H9 (cell line): ENCODE measurements at regions not wholly inside any gene's neighbourhood (a gene's known extent, or its start where the extent isn't known, plus 50 kb on each side); places are given as distances from the start of the nearest gene placed in this dataset.

ENCODE experiments used
- DNase-seq: peaks from one replicate; pipeline ENCODE4 v3.0.0-alpha.2; 2017
- H2AFZ ChIP-seq: one replicate; pipeline ENCODE4 v1.6.1; 2013; ENCODE audit warnings: mild to moderate bottlenecking, low read length, control low read depth, moderate library complexity
- H2AK5ac ChIP-seq: 2 replicates; pipeline ENCODE4 v1.6.1; 2013; ENCODE audit warnings: low read length, control low read depth, mixed read lengths; ENCODE audit not compliant: insufficient read length
- H2BK120ac ChIP-seq: one replicate; pipeline ENCODE4 v1.6.1; 2013; ENCODE audit warnings: low read depth, mild to moderate bottlenecking, low read length, control low read depth, inconsistent platforms; ENCODE audit not compliant: poor library complexity, severe bottlenecking
- H2BK12ac ChIP-seq: 2 replicates; pipeline ENCODE4 v1.6.1; 2013; ENCODE audit warnings: low read length, control low read depth, mixed read lengths, low read depth; ENCODE audit not compliant: insufficient read length
- H2BK15ac ChIP-seq: 2 replicates; pipeline ENCODE4 v1.6.1; 2013; ENCODE audit warnings: low read depth, low read length, control low read depth
- H2BK20ac ChIP-seq: one replicate; pipeline ENCODE4 v1.6.1; 2013; ENCODE audit warnings: low read depth, mild to moderate bottlenecking, low read length, control low read depth, inconsistent platforms; ENCODE audit not compliant: poor library complexity, severe bottlenecking
- H2BK5ac ChIP-seq: 2 replicates; pipeline ENCODE4 v1.6.1; 2013; ENCODE audit warnings: low read length, control low read depth, mixed read lengths; ENCODE audit not compliant: insufficient read length
- H3K14ac ChIP-seq: 2 replicates; pipeline ENCODE4 v1.6.1; 2013; ENCODE audit warnings: low read length, control low read depth; ENCODE audit not compliant: insufficient read depth
- H3K18ac ChIP-seq: 2 replicates; pipeline ENCODE4 v1.6.1; 2013; ENCODE audit warnings: low read depth, mild to moderate bottlenecking, mixed read lengths, low read length, control low read depth; ENCODE audit not compliant: insufficient read length
- H3K23ac ChIP-seq: 2 replicates; pipeline ENCODE4 v1.6.1; 2013; ENCODE audit warnings: low read length, control low read depth, mixed read lengths, low read depth; ENCODE audit not compliant: insufficient read length
- H3K23me2 ChIP-seq: 2 replicates; pipeline ENCODE4 v1.6.1; 2013; ENCODE audit warnings: low read depth, mild to moderate bottlenecking, mixed read lengths, low read length, control low read depth; ENCODE audit not compliant: insufficient read length, poor library complexity, severe bottlenecking
- H3K27ac ChIP-seq: 2 replicates; pipeline ENCODE4 v1.5.1; 2013; ENCODE audit warnings: low read length, control low read depth, mixed read lengths, low read depth; ENCODE audit not compliant: insufficient read length
- H3K27me3 ChIP-seq: 2 replicates; pipeline ENCODE4 v1.6.1; 2013; ENCODE audit warnings: low read length, control low read depth, inconsistent platforms; ENCODE audit not compliant: insufficient read depth
- H3K4ac ChIP-seq: 2 replicates; pipeline ENCODE4 v1.6.1; 2013; ENCODE audit warnings: low read depth, mild to moderate bottlenecking, control low read depth, inconsistent platforms, low read length, moderate library complexity
- H3K4me1 ChIP-seq: 2 replicates; pipeline ENCODE4 v1.6.1; 2013; ENCODE audit warnings: low read length, control low read depth, inconsistent platforms; ENCODE audit not compliant: insufficient read depth
- H3K4me2 ChIP-seq: 2 replicates; pipeline ENCODE4 v1.6.1; 2013; ENCODE audit warnings: low read length, control low read depth, mixed read lengths; ENCODE audit not compliant: insufficient read length, insufficient read depth
- H3K56ac ChIP-seq: 2 replicates; pipeline ENCODE4 v1.6.1; 2013; ENCODE audit warnings: low read depth, mild to moderate bottlenecking, mixed read lengths, low read length, control low read depth; ENCODE audit not compliant: insufficient read length
- H3K79me1 ChIP-seq: 2 replicates; pipeline ENCODE4 v1.6.1; 2013; ENCODE audit warnings: low read depth, mild to moderate bottlenecking, moderate library complexity, low read length, control low read depth, inconsistent platforms; ENCODE audit not compliant: insufficient read depth, poor library complexity, severe bottlenecking
- H3K79me2 ChIP-seq: 2 replicates; pipeline ENCODE4 v1.6.1; 2013; ENCODE audit warnings: low read length, control low read depth, inconsistent platforms; ENCODE audit not compliant: insufficient read depth
- H3K9ac ChIP-seq: 2 replicates; pipeline ENCODE4 v1.6.1; 2013; ENCODE audit warnings: low read length, control low read depth, mixed read lengths; ENCODE audit not compliant: insufficient read length; ENCODE audit errors: extremely low read depth
- H3K9me3 ChIP-seq: one replicate; pipeline ENCODE4 v1.6.1; 2013; ENCODE audit warnings: low read depth, low read length, inconsistent platforms; ENCODE audit not compliant: control insufficient read depth
- H3T11ph ChIP-seq: one replicate; pipeline ENCODE4 v1.6.1; 2013; ENCODE audit warnings: mild to moderate bottlenecking, low read length, control low read depth, inconsistent platforms
- H4K20me1 ChIP-seq: one replicate; pipeline ENCODE4 v1.6.1; 2013; ENCODE audit not compliant: control insufficient read depth, insufficient read length, insufficient read depth
- H4K5ac ChIP-seq: 2 replicates; pipeline ENCODE4 v1.6.1; 2013; ENCODE audit warnings: low read depth, mild to moderate bottlenecking, mixed read lengths, low read length, control low read depth; ENCODE audit not compliant: insufficient read length
- H4K8ac ChIP-seq: replicated peaks from 2 replicates; pipeline ENCODE4 v1.6.1; 2013; ENCODE audit warnings: low read length, control low read depth, mixed read lengths, low read depth; ENCODE audit not compliant: insufficient read length
- H4K91ac ChIP-seq: 2 replicates; pipeline ENCODE4 v1.6.1; 2013; ENCODE audit warnings: low read depth, mild to moderate bottlenecking, moderate library complexity, mixed read lengths, low read length, control low read depth; ENCODE audit not compliant: insufficient read length
- H3K27ac Mint-ChIP-seq, 3 experiments: 2 replicates in 2 of 3; 3 replicates in 1 of 3; pipeline ENCODE4 v1.8.0; 2020 to 2021; ENCODE audit warnings: mixed read lengths in 3 of 3, mild to moderate bottlenecking in 1 of 3, moderate library complexity in 1 of 3
- H3K27me3 Mint-ChIP-seq: 2 replicates; pipeline ENCODE4 v1.8.0; 2021; ENCODE audit warnings: low read depth, mild to moderate bottlenecking, moderate library complexity, mixed read lengths
- H3K36me3 Mint-ChIP-seq, 3 experiments: 2 replicates in 2 of 3; 3 replicates in 1 of 3; pipeline ENCODE4 v1.8.0; 2020 to 2021; ENCODE audit warnings: low read depth in 3 of 3, mixed read lengths in 3 of 3; ENCODE audit not compliant: insufficient read depth in 1 of 3
- H3K4me1 Mint-ChIP-seq, 2 experiments: 2 replicates each; pipeline ENCODE4 v1.8.0; 2020; ENCODE audit warnings: mixed read lengths in 2 of 2
- H3K4me3 Mint-ChIP-seq, 2 experiments: 2 replicates in 1 of 2; 3 replicates in 1 of 2; pipeline ENCODE4 v1.8.0; 2020 to 2021; ENCODE audit warnings: mild to moderate bottlenecking in 2 of 2, mixed read lengths in 2 of 2, moderate library complexity in 1 of 2
- H3K9me3 Mint-ChIP-seq, 2 experiments: 2 replicates in 1 of 2; 3 replicates in 1 of 2; pipeline ENCODE4 v1.8.0; 2020; ENCODE audit warnings: mild to moderate bottlenecking in 2 of 2, mixed read lengths in 2 of 2, moderate library complexity in 1 of 2
- CTCF ChIP-seq: fragments of 200-600 bp; sonication (generic); conservative IDR thresholded peaks from 3 replicates; pipeline ENCODE4 v1.8.0; 2021; ENCODE audit warnings: antibody characterized with exemption, mild to moderate bottlenecking
- WGBS: extraction: QIAGEN DNeasy Blood & Tissue Kit; methylation state at CpG from one replicate; pipeline ENCODE4 v1.1.7; 2013; ENCODE audit warnings: missing lambda C conversion rate, low lambda C conversion rate, mixed read lengths; ENCODE audit not compliant: insufficient read length; ENCODE audit errors: extremely low coverage; 5-methylcytosine and 5-hydroxymethylcytosine counted together

- TF ChIP-seq CTCF, result no peak
- Histone ChIP-seq H2BK12ac (no peak overlapping the region), H3K18ac (no peak overlapping the region), H3K4me1 (no peaks in the 10 kb centered on the region), H4K91ac (no peak overlapping the region), H3K79me1 (no peaks in the 10 kb centered on the region), H4K8ac (no peak overlapping the region), H3K27me3 (no peaks in the 10 kb centered on the region), H3K27ac (no peak overlapping the region), H3K23me2 (no peaks in the 10 kb centered on the region), H2AK5ac (no peak overlapping the region), H3K4me2 (no peak overlapping the region), H2BK20ac (no peak overlapping the region), H3K56ac (no peak overlapping the region), H3K14ac (no peak overlapping the region), H3K23ac (no peak overlapping the region), H4K5ac (no peak overlapping the region), H2BK120ac (no peak overlapping the region), H3K79me2 (no peaks in the 10 kb centered on the region), H4K20me1 (no peaks in the 10 kb centered on the region), H3K9ac (no peak overlapping the region), H2AFZ (no peak overlapping the region), H3K9me3 (no peaks in the 10 kb centered on the region), H2BK5ac (no peak overlapping the region), H3T11ph (no peak overlapping the region), H3K4ac (no peak overlapping the region), H2BK15ac (no peak overlapping the region)
- Mint-ChIP-seq H3K9me3 (peaks cover 26% of the 10 kb centered on the region in 2 experiments), H3K27me3 (peaks cover 2% of the 10 kb centered on the region; the same call in 1 of the 2 replicates), H3K27ac (no peak overlapping the region), H3K4me3 (no peak overlapping the region), H3K4me1 (no peaks in the 10 kb centered on the region), H3K36me3 (peaks cover 10 to 31% (median 14%) of the 10 kb centered on the region in 3 experiments)
- WGBS, result no CpG with 5 or more reads among the region's 4 CpGs
- no peak for DNase-seq
These were observed 83.9 kb upstream of the IRX5 start for GRCh38 chr16:54846766-54847165.
